Endodermal cell (in vitro differentiated cells): ENCODE measurements at regions not wholly inside any gene's neighbourhood (a gene's known extent, or its start where the extent isn't known, plus 50 kb on each side); places are given as distances from the start of the nearest gene placed in this dataset.

Experiments
- DNase-seq: peaks from one replicate; pipeline ENCODE4 v3.0.0-alpha.2; 2017
- H3K27ac ChIP-seq: 2 replicates; pipeline ENCODE4 v1.5.1; 2013; ENCODE audit warnings: mild to moderate bottlenecking, low read depth, low read length, moderate library complexity
- H3K27me3 ChIP-seq: 2 replicates; pipeline ENCODE4 v1.6.1; 2013; ENCODE audit warnings: mild to moderate bottlenecking, low read length, moderate library complexity; ENCODE audit not compliant: insufficient read depth, control insufficient read depth, poor library complexity, severe bottlenecking
- H3K36me3 ChIP-seq: 2 replicates; pipeline ENCODE4 v1.7.0; 2013; ENCODE audit warnings: mild to moderate bottlenecking, low read length, moderate library complexity; ENCODE audit not compliant: control insufficient read depth, insufficient read depth
- H3K4me1 ChIP-seq: one replicate; pipeline ENCODE4 v1.7.0; 2013; ENCODE audit warnings: low read length; ENCODE audit not compliant: control insufficient read depth, insufficient read depth
- H3K4me3 ChIP-seq: 2 replicates; pipeline ENCODE4 v1.5.1; 2013; ENCODE audit warnings: mild to moderate bottlenecking, low read length, moderate library complexity
- H3K9ac ChIP-seq: 2 replicates; pipeline ENCODE4 v1.6.1; 2013; ENCODE audit warnings: mild to moderate bottlenecking, low read length, moderate library complexity; ENCODE audit not compliant: poor library complexity, severe bottlenecking; ENCODE audit errors: extremely low read depth
- H3K9me3 ChIP-seq: 2 replicates; pipeline ENCODE4 v1.6.1; 2013; ENCODE audit warnings: mild to moderate bottlenecking, low read length, moderate library complexity; ENCODE audit not compliant: control insufficient read depth
- H3K27ac Mint-ChIP-seq: 2 replicates; pipeline ENCODE4 v1.8.0; 2020; ENCODE audit warnings: mixed read lengths
- H3K27me3 Mint-ChIP-seq: 2 replicates; pipeline ENCODE4 v1.8.0; 2021; ENCODE audit warnings: mild to moderate bottlenecking, mixed read lengths; ENCODE audit not compliant: insufficient read depth
- H3K36me3 Mint-ChIP-seq: 2 replicates; pipeline ENCODE4 v1.8.0; 2020; ENCODE audit warnings: low read depth, mixed read lengths
- H3K4me1 Mint-ChIP-seq: 2 replicates; pipeline ENCODE4 v1.8.0; 2020; ENCODE audit warnings: mixed read lengths
- H3K4me3 Mint-ChIP-seq: 2 replicates; pipeline ENCODE4 v1.8.0; 2020; ENCODE audit warnings: mild to moderate bottlenecking, moderate library complexity, mixed read lengths
- H3K9me3 Mint-ChIP-seq: 2 replicates; pipeline ENCODE4 v1.8.0; 2020; ENCODE audit warnings: mild to moderate bottlenecking, mixed read lengths
- WGBS, 2 experiments: methylation state at CpG; one replicate each; pipeline versions ENCODE4 v1.1.5 to v1.1.7; 2013; ENCODE audit warnings: missing lambda C conversion rate in 2 of 2, mixed read lengths in 1 of 2; ENCODE audit not compliant: insufficient coverage in 1 of 2, insufficient read length in 1 of 2; 5-methylcytosine and 5-hydroxymethylcytosine counted together
- TF ChIP-seq, protein P1 (sequence below): fragments of 200-600 bp; sonication (generic); conservative IDR thresholded peaks from 2 replicates; pipeline ENCODE4 v1.5.0; 2021; ENCODE audit warnings: antibody characterized with exemption, mild to moderate bottlenecking

- Mint-ChIP-seq H3K27me3 (no peaks in the 10 kb centered on the region), H3K4me3 (no peak overlapping the region), H3K36me3 (peaks cover 3% of the 10 kb centered on the region), H3K9me3 (peaks cover 12% of the 10 kb centered on the region), H3K4me1 (peaks cover 21% of the 10 kb centered on the region), H3K27ac (no peak overlapping the region)
- TF ChIP-seq, protein P1, sequence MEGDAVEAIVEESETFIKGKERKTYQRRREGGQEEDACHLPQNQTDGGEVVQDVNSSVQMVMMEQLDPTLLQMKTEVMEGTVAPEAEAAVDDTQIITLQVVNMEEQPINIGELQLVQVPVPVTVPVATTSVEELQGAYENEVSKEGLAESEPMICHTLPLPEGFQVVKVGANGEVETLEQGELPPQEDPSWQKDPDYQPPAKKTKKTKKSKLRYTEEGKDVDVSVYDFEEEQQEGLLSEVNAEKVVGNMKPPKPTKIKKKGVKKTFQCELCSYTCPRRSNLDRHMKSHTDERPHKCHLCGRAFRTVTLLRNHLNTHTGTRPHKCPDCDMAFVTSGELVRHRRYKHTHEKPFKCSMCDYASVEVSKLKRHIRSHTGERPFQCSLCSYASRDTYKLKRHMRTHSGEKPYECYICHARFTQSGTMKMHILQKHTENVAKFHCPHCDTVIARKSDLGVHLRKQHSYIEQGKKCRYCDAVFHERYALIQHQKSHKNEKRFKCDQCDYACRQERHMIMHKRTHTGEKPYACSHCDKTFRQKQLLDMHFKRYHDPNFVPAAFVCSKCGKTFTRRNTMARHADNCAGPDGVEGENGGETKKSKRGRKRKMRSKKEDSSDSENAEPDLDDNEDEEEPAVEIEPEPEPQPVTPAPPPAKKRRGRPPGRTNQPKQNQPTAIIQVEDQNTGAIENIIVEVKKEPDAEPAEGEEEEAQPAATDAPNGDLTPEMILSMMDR: no peak
- H3K27me3 ChIP-seq: no peaks in the 10 kb centered on the region
- no peak overlapping the region for H3K4me3 ChIP-seq
- H3K4me1 ChIP-seq: no peaks in the 10 kb centered on the region
- H3K27ac ChIP-seq: no peak overlapping the region
- H3K36me3 ChIP-seq: no peaks in the 10 kb centered on the region
- no peak for DNase-seq
- no peaks in the 10 kb centered on the region for H3K9me3 ChIP-seq
- no peak overlapping the region for H3K9ac ChIP-seq
Measured at GRCh38 chr3:31249545-31249944, 283.2 kb upstream of the STT3B start.

- Histone ChIP-seq H3K4me1 (no peaks in the 10 kb centered on the region), H3K9ac (no peak overlapping the region), H3K9me3 (no peaks in the 10 kb centered on the region), H3K27me3 (no peaks in the 10 kb centered on the region), H3K27ac (no peak overlapping the region), H3K36me3 (no peaks in the 10 kb centered on the region), H3K4me3 (no peak overlapping the region)
- Mint-ChIP-seq H3K4me1 (peaks cover 21% of the 10 kb centered on the region), H3K4me3 (no peak overlapping the region), H3K27me3 (no peaks in the 10 kb centered on the region), H3K36me3 (peaks cover 3% of the 10 kb centered on the region), H3K9me3 (peaks cover 12% of the 10 kb centered on the region), H3K27ac (no peak overlapping the region)
- 94% methylated on average over 1 of the region's 1 CpG; no CpG with 5 or more reads in 1 of the 2 experiments for WGBS, 2 experiments
- TF ChIP-seq, protein P1: no peak
- no peak for DNase-seq
Measured at GRCh38 chr3:31250116-31250777, 282.5 kb upstream of the STT3B start.

DNA sequence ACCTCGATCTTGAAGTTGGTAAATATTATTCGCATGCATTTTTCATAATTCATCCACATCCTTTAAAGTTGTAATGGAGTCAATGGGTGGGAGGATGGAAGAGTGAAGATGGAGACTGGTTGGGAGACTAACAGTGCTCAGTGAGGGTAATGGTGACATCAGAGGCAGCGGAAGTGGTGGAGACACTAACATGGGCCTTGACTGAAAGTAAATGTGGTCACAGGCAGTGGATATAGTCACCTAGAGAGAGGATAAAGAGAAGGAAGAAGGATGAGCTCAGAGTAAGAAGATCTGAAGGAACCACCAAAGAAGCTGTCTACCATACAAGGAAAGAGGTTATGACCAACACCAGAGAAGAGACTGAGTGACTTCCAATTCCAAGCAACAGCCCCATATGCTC lies 281.6 kb upstream of the STT3B start:
- no peaks in the 10 kb centered on the region for H3K27me3 Mint-ChIP-seq
- H3K27ac Mint-ChIP-seq: no peak overlapping the region
- H3K9me3 Mint-ChIP-seq: peaks cover 12% of the 10 kb centered on the region
- no peaks in the 10 kb centered on the region for H3K4me1 ChIP-seq
- no peak overlapping the region for H3K4me3 ChIP-seq
- no peaks in the 10 kb centered on the region for H3K36me3 ChIP-seq
- no peak overlapping the region for H3K27ac ChIP-seq
- 95 to 100% methylated on average over 2 to 3 of the region's 3 CpGs for WGBS, 2 experiments
- H3K9ac ChIP-seq: no peak overlapping the region
- no peaks in the 10 kb centered on the region for H3K27me3 ChIP-seq
- TF ChIP-seq, protein P1: no peak
- no peak overlapping the region for H3K4me3 Mint-ChIP-seq
- no peaks in the 10 kb centered on the region for H3K9me3 ChIP-seq
- peaks cover 20% of the 10 kb centered on the region for H3K4me1 Mint-ChIP-seq
- H3K36me3 Mint-ChIP-seq: peaks cover 3% of the 10 kb centered on the region
- DNase-seq: no peak
